ENCODE measurements at regions not wholly inside any gene's neighbourhood (a gene's known extent, or its start where the extent isn't known, plus 50 kb on each side); places are given as distances from the start of the nearest gene placed in this dataset.

GRCh38 chr9:106400170-106400569 is 462.8 kb upstream of the ZNF462 start:
- peaks cover 5% of the 10 kb centered on the region for H3K9me3 Mint-ChIP-seq (ENCODE audit: low read depth)
- H3K4me3 Mint-ChIP-seq = no peak overlapping the region
- DNase-seq = no peak
- no peaks in the 10 kb centered on the region for H3K27me3 Mint-ChIP-seq
- CTCF ChIA-PET = no interaction called here
- no peak for ATAC-seq
- H3K27ac Mint-ChIP-seq = no peak overlapping the region
- no peaks in the 10 kb centered on the region for H3K36me3 Mint-ChIP-seq
- H3K4me1 Mint-ChIP-seq = no peaks in the 10 kb centered on the region

DNA sequence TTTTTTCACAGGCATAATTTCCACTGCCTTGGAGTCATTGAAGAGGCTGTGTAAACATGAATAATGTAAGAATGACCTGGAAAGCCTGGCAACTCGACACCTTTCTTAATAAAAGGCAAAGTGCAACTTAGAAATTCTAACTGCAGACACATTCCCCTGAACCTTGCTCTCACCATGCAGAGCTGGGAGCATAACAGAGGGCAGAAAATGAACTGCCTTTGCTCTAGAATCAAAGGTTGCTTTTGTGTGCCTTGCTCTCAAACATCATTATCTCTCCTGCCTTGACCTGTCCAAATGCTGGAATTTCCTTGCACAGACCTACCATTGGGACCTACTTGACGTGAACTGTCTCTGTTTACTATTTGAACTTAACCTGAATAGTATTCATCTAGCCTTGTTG is 462.0 kb upstream of the ZNF462 start:
- Mint-ChIP-seq H3K36me3 (no peaks in the 10 kb centered on the region), H3K27me3 (no peaks in the 10 kb centered on the region), H3K27ac (no peak overlapping the region), H3K4me3 (no peak overlapping the region), H3K9me3 (ENCODE audit: low read depth) (peaks cover 5% of the 10 kb centered on the region), H3K4me1 (no peaks in the 10 kb centered on the region)
- no peak for DNase-seq
- CTCF ChIA-PET = no interaction called here
- no peak for ATAC-seq

- Mint-ChIP-seq H3K27ac (no peak overlapping the region), H3K36me3 (no peaks in the 10 kb centered on the region), H3K9me3 (ENCODE audit: low read depth) (peaks cover 5% of the 10 kb centered on the region), H3K4me1 (no peaks in the 10 kb centered on the region), H3K4me3 (no peak overlapping the region), H3K27me3 (no peaks in the 10 kb centered on the region)
- DNase-seq (no peak), ATAC-seq (no peak)
- CTCF ChIA-PET = no interaction called here
These were observed 459.9 kb upstream of the ZNF462 start for GRCh38 chr9:106403081-106403480.

GRCh38 chr9:106404137-106404536 is 458.8 kb upstream of the ZNF462 start:
- H3K9me3 Mint-ChIP-seq (ENCODE audit: low read depth) = peaks cover 8% of the 10 kb centered on the region
- no peaks in the 10 kb centered on the region for H3K27me3 Mint-ChIP-seq
- no peaks in the 10 kb centered on the region for H3K36me3 Mint-ChIP-seq
- CTCF ChIA-PET = no interaction called here
- ATAC-seq (no peak), DNase-seq (no peak)
- H3K4me3 Mint-ChIP-seq = no peak overlapping the region
- no peaks in the 10 kb centered on the region for H3K4me1 Mint-ChIP-seq
- H3K27ac Mint-ChIP-seq = no peak overlapping the region

DNA sequence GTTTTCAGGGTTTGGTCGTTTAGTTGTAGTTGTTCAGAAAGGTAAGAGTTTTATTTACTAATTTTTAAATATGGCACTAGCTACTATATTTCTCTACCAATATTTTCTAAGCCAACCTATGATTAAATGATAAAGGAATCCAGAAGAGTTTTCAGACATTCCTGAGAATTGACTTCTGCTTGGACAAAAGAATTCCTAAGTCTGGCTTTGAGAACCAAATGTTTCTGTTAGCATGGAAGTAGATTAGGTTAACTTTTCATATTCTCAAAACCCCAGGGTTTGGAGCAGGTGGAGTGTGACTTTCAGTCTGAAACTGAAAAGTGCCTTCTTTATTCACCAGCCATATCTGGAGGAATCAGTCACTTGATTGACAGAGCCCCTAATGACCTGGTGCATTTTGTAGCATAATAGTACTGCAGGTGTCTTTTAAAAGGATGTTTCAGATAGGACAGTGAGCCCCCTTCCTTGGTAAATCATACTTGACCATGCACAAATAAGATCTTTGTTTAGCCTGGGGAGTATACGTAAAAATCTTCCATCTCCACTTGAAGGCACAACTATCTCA is 457.0 kb upstream of the ZNF462 start:
- no peak for DNase-seq
- no peak overlapping the region for H3K4me3 Mint-ChIP-seq
- CTCF ChIA-PET = no interaction called here
- no peaks in the 10 kb centered on the region for H3K36me3 Mint-ChIP-seq
- H3K4me1 Mint-ChIP-seq = no peaks in the 10 kb centered on the region
- H3K27ac Mint-ChIP-seq = no peak overlapping the region
- no peak for ATAC-seq
- peaks cover 2% of the 10 kb centered on the region for H3K9me3 Mint-ChIP-seq (ENCODE audit: low read depth)
- H3K27me3 Mint-ChIP-seq = no peaks in the 10 kb centered on the region

DNA sequence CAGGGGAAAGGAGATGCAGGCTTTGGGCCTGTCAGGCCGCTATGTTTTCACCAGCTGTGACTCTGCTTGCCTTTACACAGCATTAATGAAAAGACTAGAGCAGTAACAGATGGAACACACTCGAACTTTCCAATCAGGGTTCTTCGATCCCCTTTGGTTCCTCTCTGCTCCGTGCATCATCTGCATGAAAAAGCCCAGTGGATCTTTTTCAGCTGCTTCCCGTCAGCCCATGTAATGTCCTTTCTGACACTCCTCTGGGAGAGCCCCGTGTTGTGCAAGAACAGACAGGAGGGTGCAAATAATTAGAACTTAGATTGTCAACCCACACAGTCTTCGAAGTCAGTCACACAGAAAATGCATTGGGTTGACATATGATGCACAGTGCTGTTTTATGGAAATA is 448.9 kb upstream of the ZNF462 start:
- Mint-ChIP-seq H3K27ac (no peak overlapping the region), H3K36me3 (no peaks in the 10 kb centered on the region)

DNA sequence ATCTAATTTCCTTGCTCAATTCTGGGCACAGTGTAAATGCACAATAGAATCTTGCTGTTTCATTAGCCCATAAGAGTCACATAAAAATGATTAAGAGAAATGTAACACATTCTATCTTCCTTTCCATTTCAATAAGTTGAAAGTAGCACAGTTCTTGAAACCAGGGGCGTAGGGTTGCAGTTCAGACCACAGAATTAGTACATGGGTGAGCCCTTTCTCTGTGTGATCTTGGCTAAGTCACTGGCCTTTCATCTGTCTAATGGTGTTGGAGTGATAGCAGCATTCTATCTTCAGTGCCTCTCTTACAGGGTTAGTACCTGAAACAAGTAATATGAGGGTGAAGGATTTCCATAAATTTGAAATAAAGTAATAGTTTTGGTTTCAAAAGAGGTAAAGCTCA is 445.3 kb upstream of the ZNF462 start:
- H3K27me3 Mint-ChIP-seq = no peaks in the 10 kb centered on the region
- peaks cover 15% of the 10 kb centered on the region for H3K4me1 Mint-ChIP-seq
- peaks cover 7% of the 10 kb centered on the region for H3K9me3 Mint-ChIP-seq (ENCODE audit: low read depth)
- DNase-seq (no peak), ATAC-seq (no peak)
- CTCF ChIA-PET = no interaction called here
- H3K4me3 Mint-ChIP-seq = no peak overlapping the region
- no peak overlapping the region for H3K27ac Mint-ChIP-seq
- no peaks in the 10 kb centered on the region for H3K36me3 Mint-ChIP-seq

More for the DNA sequence above, 448.9 kb upstream of the ZNF462 start:
- CTCF ChIA-PET = no interaction called here
- H3K9me3 Mint-ChIP-seq (ENCODE audit: low read depth) = peaks cover 9% of the 10 kb centered on the region
- ATAC-seq = no peak
- no peaks in the 10 kb centered on the region for H3K4me1 Mint-ChIP-seq
- no peak overlapping the region for H3K4me3 Mint-ChIP-seq
- no peak for DNase-seq
- H3K27me3 Mint-ChIP-seq = no peaks in the 10 kb centered on the region

DNA sequence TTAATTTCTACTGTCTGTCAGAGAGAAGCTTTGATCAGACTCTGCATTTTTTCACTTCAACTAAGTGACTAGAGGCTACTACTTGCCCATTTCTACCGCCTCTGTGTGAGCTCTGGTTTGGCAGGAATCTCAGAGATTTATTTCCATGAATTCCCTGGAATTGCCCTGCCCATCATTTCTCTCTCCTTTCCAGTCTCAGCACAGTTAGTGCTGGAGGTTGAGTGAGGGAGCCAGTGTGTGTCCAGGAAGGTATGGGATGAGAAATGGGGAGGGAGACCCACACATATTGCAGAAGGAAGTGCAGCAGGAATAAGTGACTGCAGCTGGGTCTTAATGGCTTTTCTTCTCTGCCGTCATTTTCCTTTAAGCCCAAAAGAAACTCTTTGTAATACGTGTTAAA is 443.1 kb upstream of the ZNF462 start:
- Mint-ChIP-seq H3K27me3 (no peaks in the 10 kb centered on the region), H3K4me1 (peaks cover 15% of the 10 kb centered on the region), H3K36me3 (no peaks in the 10 kb centered on the region), H3K4me3 (no peak overlapping the region), H3K27ac (no peak overlapping the region), H3K9me3 (ENCODE audit: low read depth) (peaks cover 7% of the 10 kb centered on the region)
- DNase-seq (no peak), ATAC-seq (no peak)
- CTCF ChIA-PET = no interaction called here

DNA sequence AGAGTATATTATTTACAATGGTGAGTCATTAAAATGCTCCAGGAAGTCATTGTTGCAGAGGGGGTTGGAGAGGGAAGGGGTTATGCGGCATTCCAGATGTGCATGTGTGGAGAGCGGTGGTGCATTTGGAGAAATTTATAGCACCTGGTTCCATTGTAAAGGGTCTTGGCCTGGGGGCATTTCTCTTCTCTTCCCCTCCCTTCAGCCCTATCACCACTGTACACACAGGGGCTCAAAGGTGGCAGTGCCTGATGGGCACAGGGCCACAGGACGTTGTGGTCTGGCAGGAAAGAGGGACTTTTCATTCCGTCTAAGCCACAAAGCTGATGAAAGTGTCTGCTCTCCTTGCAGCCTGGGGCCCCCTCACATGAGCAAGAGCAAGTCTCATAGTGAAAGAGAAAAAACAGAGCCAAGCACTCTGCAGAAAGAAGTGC is 442.4 kb upstream of the ZNF462 start:
- H3K36me3 Mint-ChIP-seq = no peaks in the 10 kb centered on the region
- H3K4me3 Mint-ChIP-seq = no peak overlapping the region
- no peaks in the 10 kb centered on the region for H3K27me3 Mint-ChIP-seq
- H3K4me1 Mint-ChIP-seq = peaks cover 15% of the 10 kb centered on the region
- CTCF ChIA-PET = no interaction called here
- peaks cover 6% of the 10 kb centered on the region for H3K9me3 Mint-ChIP-seq (ENCODE audit: low read depth)
- no peak overlapping the region for H3K27ac Mint-ChIP-seq
- peak; percentile 41 for DNase-seq
- no peak for ATAC-seq

- Mint-ChIP-seq H3K36me3 (no peaks in the 10 kb centered on the region), H3K9me3 (ENCODE audit: low read depth) (peaks cover 4% of the 10 kb centered on the region), H3K4me1 (peaks cover 15% of the 10 kb centered on the region), H3K27ac (no peak overlapping the region), H3K4me3 (no peak overlapping the region), H3K27me3 (no peaks in the 10 kb centered on the region)
- DNase-seq (peak; percentile 41), ATAC-seq (peak; percentile 27)
- CTCF ChIA-PET = no interaction called here
These were observed 441.2 kb upstream of the ZNF462 start for GRCh38 chr9:106421772-106422171.

GRCh38 chr9:106423575-106423974 is 439.4 kb upstream of the ZNF462 start:
- Mint-ChIP-seq H3K36me3 (no peaks in the 10 kb centered on the region), H3K27ac (no peak overlapping the region), H3K27me3 (no peaks in the 10 kb centered on the region), H3K9me3 (ENCODE audit: low read depth) (no peaks in the 10 kb centered on the region), H3K4me1 (peaks cover 15% of the 10 kb centered on the region), H3K4me3 (no peak overlapping the region)
- CTCF ChIA-PET = no interaction called here
- DNase-seq (no peak), ATAC-seq (no peak)

DNA sequence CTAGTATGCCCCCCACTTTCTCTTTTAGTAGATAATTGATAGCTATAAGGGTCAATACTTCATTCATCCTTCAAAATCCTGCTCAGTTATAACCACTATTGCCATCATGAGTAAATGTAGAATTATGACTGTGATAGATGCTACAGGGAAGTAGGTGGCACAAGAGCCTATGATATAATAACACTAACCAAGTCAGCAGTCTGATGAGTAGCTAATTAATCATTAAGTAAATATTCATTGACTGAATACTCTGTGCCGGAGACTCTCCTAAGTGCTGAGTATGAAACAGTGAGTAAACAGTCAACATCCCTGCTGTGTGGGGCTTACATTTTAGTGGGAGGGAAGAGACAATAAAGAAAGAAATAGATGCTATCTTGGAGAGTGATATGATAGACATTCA is 430.3 kb upstream of the ZNF462 start:
- Mint-ChIP-seq H3K4me1 (no peaks in the 10 kb centered on the region), H3K27ac (no peak overlapping the region), H3K9me3 (ENCODE audit: low read depth) (peaks cover 3% of the 10 kb centered on the region), H3K36me3 (no peaks in the 10 kb centered on the region), H3K27me3 (no peaks in the 10 kb centered on the region), H3K4me3 (no peak overlapping the region)
- DNase-seq = no peak
- no peak for ATAC-seq
- CTCF ChIA-PET = no interaction called here

GRCh38 chr9:106438928-106439327 is 424.0 kb upstream of the ZNF462 start:
- CTCF ChIA-PET = no interaction called here
- DNase-seq = no peak
- Mint-ChIP-seq H3K4me3 (no peak overlapping the region), H3K36me3 (no peaks in the 10 kb centered on the region), H3K4me1 (no peaks in the 10 kb centered on the region), H3K27me3 (no peaks in the 10 kb centered on the region), H3K27ac (no peak overlapping the region), H3K9me3 (ENCODE audit: low read depth) (peaks cover 16% of the 10 kb centered on the region)
- ATAC-seq = no peak

- Mint-ChIP-seq H3K4me1 (no peaks in the 10 kb centered on the region), H3K27ac (no peak overlapping the region), H3K27me3 (no peaks in the 10 kb centered on the region), H3K4me3 (no peak overlapping the region), H3K36me3 (no peaks in the 10 kb centered on the region), H3K9me3 (ENCODE audit: low read depth) (peaks cover 13% of the 10 kb centered on the region)
- CTCF ChIA-PET = no interaction called here
- no peak for DNase-seq
- ATAC-seq = no peak
These were observed 421.7 kb upstream of the ZNF462 start for GRCh38 chr9:106441283-106441682.

- Mint-ChIP-seq H3K4me3 (no peak overlapping the region), H3K36me3 (no peaks in the 10 kb centered on the region), H3K4me1 (no peaks in the 10 kb centered on the region), H3K27me3 (no peaks in the 10 kb centered on the region), H3K27ac (no peak overlapping the region), H3K9me3 (ENCODE audit: low read depth) (peaks cover 16% of the 10 kb centered on the region)
- no peak for ATAC-seq
- no peak for DNase-seq
- CTCF ChIA-PET = interaction anchor here (0.5 kb wide), 1 partner anchor 291 kb away, joined by 3 read pairs; no protein-coding TSS in a partner anchor
These were observed 419.4 kb upstream of the ZNF462 start for GRCh38 chr9:106443520-106443919.
